ENCODE measurements at regions not wholly inside any gene's neighbourhood (a gene's known extent, or its start where the extent isn't known, plus 50 kb on each side); places are given as distances from the start of the nearest gene placed in this dataset.

DNA sequence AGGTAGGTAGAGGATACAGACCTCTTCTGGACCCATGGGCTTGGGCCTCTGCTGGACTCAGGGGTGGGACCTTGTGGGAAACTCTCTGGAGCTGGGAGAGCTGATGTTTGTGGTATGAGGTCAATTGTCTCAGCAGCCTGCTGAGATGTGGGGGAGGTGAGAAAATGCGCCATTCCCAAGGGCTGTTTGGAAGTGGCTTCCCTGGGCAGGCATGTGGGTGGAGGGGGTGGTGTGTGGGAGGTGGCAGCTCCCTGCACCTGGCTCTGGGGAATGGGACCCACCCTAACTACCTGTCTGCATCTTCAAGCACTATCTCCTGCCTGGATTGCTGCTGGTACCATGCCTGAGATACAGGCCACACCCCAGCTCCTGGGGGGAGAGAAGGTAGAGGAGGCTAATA is 97.4 kb upstream of the THY1 start:
- DNase-seq: no peak

GRCh38 chr11:119519796-119520195 is 96.8 kb upstream of the THY1 start:
- DNase-seq: no peak

GRCh38 chr11:119518746-119519730 is 96.1 kb upstream of the THY1 start:
- no peak for DNase-seq

DNA sequence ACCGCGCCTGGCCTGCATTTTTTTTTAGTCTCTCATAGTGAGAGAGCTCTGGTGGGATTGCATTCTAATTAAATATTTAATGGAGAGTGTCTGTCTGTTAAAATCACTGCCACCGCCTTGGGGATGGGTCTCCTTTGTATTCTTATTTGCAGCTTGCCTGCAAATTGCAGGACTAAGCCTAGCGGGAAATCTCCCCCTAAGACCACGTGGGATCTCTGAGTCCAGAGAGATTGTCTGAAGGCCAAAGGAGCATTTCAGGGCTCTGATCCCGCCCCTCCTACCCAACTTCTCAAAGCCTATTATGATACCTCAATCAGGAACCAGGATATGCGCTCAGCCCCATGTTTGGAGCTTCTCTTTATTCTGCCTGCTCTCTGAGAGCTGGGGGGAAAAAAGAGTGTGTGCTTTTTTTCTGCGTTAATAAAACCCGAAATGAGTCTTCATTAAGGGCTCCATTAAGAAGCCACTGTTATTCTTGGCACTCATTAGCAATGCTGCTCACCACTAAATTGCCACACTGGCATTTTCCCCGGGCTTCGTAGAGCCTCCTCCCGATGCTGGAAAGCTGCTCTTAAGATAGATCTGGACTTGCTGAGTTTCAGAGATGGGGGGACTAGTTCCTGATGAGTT is 92.9 kb upstream of the THY1 start:
- DNase-seq: no peak

- DNase-seq: no peak
Measured at GRCh38 chr11:119513806-119514170, 90.8 kb upstream of the THY1 start.

DNA sequence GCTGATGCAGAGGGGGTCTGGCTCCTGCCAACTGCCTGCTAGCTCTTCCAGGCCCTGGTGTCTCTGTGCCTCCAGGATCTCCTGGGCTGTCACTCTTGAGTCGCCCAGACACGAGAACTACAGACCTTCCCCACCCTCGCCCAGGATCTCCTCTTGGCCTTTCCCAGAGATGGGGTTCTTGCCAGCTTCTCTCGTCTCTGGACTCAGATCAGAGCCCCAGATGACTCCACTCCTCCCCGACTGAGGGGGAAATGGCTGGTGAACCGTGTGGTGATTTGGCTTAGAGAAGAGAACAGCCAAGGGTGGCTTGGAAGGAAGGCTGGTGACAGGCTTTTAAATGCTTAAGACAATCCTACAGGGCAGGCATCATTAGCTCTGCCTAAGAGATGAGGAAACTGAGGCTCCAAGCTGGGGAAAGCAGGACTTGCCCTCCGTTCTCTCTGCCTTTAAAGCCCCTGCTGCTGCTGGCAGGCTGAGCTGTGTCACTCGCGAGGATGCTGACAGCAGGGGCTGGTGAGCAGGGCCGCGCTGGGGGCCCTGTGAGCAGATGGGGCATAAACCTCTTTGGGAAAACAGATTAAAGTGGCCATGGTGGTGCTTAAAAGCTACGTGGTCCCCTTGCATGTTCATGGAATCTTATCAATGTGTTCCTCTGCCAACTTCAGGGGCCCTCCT is 90.3 kb upstream of the THY1 start:
- DNase-seq: no peak

GRCh38 chr11:119512369-119512768 is 89.4 kb upstream of the THY1 start:
- no peak for DNase-seq

DNA sequence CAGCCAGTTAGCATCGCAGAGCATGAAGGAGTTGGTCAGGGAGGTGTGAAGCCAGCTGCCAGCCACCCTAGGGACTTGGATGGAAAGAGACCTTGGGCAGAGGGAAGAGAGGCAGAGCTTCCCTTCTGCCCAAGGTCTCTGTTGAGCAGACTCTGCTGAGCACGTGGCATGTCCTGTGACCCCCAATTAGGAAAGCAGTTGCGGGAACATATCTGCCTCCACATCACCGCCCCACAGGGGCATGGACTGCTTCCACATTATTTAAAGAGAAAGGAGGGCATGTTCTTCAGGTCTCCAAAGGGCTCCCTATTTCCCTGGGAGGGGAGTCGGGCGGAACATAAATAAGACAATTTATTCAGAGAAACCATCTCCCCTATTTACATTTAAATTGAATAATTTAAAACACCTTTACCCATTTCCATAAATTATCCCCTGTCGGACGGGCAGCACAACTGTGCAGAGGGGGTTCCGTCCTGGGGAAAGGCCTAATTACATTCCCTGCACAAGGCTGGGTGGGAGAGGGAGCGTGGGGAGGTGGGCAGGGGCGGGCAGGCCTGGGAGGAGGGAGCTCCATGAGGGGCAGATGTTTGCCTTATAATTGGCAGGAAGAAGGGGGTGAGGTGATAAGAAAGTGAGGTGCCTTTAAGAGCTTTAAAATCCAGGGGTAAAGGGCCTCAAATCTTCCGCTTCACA is 88.8 kb upstream of the THY1 start:
- DNase-seq: no peak

- no peak for DNase-seq
Measured at GRCh38 chr11:119509969-119510401, 87.0 kb upstream of the THY1 start.

GRCh38 chr11:119509282-119509841 is 86.4 kb upstream of the THY1 start:
- no peak for DNase-seq

DNA sequence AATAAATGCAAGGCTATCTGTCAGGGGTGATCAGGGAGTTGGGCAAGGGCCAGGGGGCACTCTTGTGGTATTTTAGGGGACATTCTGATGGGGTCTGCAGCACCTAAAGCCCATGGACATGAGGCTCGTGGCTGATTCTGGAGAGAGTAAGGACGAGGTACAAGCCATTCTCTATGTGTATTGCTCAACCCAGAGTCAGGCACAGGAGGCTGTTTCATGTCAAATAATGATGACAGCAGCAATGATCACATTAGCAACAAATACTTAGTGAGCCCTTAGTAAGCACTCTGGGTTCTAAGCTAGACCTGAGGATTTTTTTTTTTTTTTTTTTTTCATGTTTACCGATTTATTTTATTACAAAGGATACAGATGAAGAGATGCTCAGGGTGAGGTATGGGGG is 83.5 kb upstream of the THY1 start:
- no peak for DNase-seq

DNA sequence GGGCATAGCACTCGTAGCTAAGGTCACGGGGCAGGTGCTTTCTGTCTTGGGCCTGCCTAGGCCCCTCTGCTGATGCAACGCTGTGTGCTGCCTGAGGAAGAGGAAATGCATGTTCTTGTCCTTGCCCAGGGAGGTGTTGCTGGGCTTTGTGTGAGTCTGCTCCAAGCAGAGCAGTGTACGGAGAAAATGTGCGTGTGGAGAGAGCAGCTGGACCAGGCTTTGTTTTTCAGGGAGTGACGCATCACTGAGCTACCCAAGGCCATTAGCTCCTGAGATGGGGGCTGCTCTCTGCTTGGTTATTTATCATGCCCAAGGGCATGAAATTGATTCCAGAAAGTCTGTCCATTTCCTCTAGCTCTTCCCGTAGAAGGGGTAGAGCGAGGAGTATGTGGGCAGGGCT is 82.9 kb upstream of the THY1 start:
- no peak for DNase-seq

DNA sequence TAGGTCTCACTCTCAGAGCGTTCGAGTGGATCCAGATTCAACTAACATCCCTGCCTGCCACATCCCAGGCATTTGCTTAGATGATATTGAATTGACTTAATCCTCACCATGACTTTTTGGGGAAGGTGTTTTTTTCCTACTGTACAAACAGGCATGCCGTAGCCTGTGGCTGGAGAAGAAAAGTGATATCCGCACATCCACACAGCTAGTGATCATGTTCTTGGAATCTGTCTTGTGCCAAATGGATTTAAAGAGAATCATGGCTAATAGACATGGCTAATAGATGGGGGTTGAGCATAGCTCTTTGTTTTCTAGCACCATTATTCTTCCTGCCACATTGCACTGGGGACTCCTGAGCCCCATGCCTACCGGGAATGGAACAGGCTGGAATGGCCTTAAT is 82.1 kb upstream of the THY1 start:
- no peak for DNase-seq

GRCh38 chr11:119504371-119504770 is 81.4 kb upstream of the THY1 start:
- DNase-seq: no peak

GRCh38 chr11:119501777-119502405 is 78.9 kb upstream of the THY1 start:
- DNase-seq: no peak

GRCh38 chr11:119497717-119498116 is 74.7 kb upstream of the THY1 start:
- no peak for DNase-seq

- DNase-seq: no peak
Measured at GRCh38 chr11:119496997-119497396, 74.0 kb upstream of the THY1 start.

GRCh38 chr11:119496469-119496868 is 73.5 kb upstream of the THY1 start:
- DNase-seq: no peak

DNA sequence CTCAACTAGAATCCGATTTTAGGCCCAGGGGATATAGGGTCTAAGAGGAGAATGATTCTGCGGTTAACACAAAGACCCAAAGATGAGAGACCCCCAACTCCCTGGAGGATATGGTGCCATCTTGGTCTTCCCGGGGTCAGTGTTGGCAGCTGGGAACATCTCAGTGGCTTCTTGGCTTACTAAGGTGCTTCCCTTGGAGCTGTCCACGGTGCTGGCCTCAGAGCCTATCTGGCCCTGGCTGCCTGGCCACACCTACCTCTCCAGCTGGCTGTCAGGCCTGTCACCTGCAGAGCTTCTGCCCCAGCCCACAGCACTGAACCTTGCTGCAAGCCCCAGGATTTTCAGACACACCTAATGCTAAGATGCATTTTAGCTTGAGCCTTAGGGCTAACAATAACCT is 70.7 kb upstream of the THY1 start:
- no peak for DNase-seq

DNA sequence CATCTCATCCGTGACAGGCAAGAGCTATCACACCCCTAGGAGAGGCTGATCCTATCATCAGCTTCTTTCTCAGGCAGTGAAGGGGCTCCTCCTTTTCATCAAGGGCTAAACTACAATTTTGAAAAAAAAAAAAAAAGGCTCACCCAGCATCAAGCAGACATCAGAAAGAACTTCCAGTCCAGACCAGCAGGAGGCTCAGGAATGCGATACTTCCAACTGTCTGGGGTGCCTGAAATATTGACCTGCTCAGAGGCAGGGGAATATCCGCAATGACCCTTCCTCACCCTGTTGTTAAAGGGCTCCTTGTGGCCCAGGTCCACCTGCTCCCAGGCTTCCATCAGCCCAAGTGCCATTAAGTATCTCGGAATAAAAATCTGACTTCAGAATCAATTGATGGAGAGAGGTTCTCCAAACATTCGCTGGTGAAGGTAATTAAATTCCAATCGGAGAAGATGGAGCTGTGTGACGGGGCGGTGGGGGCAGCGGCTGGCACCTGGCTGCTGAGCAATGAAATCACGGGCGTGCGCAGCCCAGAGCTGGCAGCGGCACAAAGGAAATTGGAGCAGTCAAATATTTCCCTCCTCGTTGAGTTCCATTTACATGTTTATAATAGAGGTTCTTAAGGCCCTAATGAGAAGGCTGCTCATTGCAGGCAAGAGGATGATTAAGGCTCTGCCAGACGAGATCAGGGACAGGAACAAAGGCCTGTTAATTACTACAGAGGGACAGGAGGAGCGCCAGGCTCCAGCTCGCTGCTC is 69.0 kb upstream of the THY1 start:
- DNase-seq: no peak

DNA sequence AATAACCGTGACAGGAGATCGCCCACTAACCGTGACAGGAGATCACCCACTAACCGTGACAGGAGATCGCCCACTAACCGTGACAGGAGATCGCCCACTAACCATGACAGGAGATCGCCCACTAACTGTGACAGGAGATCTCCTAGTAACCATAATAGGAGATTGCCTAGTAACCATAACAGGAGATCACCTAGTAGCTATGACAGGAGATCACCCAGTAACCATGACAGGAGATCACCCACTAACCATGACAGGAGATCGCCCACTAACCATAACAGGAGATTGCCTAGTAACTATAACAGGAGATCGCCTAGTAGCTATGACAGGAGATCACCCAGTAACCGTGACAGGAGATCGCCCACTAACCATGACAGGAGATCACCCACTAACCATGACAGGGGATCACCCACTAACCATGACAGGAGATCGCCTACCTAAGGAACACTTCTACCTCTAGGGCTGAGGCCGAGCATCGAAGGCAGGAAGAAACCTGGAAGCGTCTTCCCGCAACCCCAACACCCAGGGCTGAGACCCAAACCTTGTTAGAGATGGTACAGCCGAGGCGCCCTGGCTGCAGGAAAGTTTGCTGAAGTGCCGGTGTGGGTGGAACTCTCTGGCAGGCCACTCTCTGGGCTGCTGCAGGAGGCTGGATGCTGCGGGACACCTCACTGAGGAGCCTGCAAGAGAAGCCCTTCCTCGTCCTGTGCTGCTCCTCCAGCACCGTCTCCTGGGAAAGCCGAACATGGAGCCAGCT is 67.5 kb upstream of the THY1 start:
- DNase-seq: no peak

Measured in stimulated activated CD4-positive, alpha-beta T cell treated with anti-CD3 and anti-CD28 coated beads, Interleukin-4, amount 100 ng/mL, for 4 hours (primary cell).